ENCODE measurements at regions not wholly inside any gene's neighbourhood (a gene's known extent, or its start where the extent isn't known, plus 50 kb on each side); places are given as distances from the start of the nearest gene placed in this dataset.

DNA sequence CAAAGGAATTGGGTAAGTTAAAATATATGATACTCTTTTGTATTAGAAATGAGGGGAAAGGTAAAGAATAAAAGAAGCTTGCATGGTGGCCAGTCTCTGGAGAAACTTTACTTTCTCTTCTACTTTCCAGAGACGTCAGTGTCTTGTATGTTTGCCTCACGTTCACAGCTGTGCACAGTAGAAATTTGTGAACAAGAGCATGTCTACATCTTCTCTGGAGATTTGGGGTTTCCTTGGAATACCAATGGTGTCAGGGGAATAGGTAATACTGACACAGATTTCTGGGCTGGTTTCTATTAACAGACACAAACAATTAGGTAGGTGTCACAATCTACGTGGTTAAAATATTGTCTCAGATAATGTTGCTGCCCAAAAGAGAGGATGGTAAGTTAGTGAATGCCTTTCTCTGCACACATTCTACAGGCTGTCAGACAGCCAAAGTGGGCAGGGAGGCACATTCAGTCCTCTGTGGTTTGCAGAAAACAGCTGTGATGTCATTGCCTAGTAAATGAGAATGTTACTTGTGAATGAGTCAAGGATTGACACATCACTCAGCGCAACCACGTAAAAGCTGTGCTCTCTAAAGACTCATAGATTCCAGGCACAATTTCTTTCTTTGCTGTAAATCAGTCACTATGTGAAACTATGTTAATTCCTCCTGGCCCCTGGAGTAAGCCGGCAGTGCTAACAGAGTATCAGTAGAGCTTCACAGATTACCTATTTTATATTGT lies 397.1 kb downstream of the MAN2A1 start:
- no peak for TF ChIP-seq POLR2A (IDR thresholded peaks at IDR 0.05; ENCODE audit: low read length)
- no peak for TF ChIP-seq GATA1 (IDR thresholded peaks at IDR 0.05; ENCODE audit: low read depth, low read length)
